ENCODE measurements at regions not wholly inside any gene's neighbourhood (a gene's known extent, or its start where the extent isn't known, plus 50 kb on each side); places are given as distances from the start of the nearest gene placed in this dataset.

DNA sequence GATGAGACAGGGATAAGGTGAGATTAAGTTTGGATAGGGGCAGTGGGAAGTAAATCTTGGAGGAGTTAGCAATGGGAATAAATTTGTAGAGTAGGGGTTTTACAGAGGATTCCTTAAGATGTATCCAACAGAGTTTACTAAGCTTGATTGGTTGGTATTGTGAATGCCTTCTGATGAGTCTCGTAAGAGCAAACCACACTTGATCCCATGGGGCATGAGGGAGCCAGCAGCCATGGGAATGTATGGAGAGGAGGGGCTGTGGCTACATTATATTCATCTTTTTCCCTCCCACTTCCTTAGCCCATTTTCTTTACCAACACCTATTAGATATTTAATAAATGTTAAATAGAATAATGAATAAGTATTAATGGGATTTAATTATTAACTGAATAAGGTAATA lies 126.6 kb upstream of the NDST3 start:
- TF ChIP-seq CTCF (IDR thresholded peaks at IDR 0.05) (no peak), POLR2A (IDR thresholded peaks at IDR 0.05) (no peak)

All from lower leg skin (tissue), 3 donors.